ENCODE measurements at regions not wholly inside any gene's neighbourhood (a gene's known extent, or its start where the extent isn't known, plus 50 kb on each side); places are given as distances from the start of the nearest gene placed in this dataset.
A peak's percentile ranks its signal among the peaks of the same experiment; 100 is the strongest.

DNA sequence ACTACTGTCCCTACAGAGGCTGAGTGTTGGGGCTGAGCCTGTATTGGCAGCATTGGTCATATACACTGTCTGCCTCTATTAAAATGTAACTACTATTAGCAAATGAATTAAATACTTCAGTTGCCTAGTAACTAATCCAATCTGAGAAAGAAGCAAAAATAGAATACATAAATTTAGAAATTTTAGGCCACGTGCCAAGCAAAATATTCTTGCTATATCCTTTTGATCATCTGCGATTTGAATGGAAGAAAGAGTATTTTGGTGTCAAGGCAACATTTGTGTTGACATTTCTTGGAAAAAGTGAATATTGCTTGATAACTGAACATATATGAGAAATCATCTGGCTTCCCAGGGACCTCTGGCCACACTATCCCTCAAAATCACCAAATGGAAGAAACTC lies 148.2 kb upstream of the TOPAZ1 start:
- DNase-seq (ENCODE audit: extremely low read depth in 1 of 11, low read depth in 9 of 11, low spot score in 4 of 11): no peak

DNA sequence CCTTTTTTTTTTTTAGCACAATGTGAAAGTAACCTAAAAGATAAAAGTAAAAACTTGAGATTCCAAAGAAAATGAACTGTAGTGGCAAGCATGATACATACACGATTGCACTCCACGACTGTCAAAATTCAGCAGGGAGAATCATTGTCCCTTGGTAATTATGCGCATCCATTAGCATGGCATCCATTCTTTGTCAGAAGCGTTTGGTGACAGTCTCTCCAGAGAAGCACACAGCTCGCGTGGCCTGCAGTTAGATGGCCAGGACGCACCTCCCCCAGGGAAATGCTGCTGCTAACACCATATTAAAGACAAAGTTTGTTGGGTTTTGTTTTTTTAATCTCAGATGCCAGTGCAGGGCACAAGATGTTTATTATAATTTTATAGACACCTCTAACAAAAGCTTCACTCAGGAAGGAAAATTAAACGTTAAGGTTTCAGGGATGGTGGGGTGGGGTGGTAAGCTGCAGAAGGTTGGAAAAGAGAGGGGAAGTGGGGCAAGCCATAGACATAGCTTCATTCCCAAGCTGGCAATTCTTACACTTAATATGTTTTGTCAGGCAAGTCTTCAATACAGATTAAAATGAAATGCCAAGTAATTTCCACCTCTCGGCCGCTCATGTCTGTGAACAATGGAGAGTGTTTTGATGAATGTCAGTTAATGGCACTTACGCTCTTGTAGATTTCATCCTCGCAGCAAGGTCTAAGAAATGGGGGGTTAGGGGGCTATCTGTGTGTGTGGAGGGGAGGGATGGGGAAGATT lies 142.8 kb upstream of the TOPAZ1 start:
- no peak for DNase-seq (ENCODE audit: extremely low read depth in 1 of 11, low read depth in 9 of 11, low spot score in 4 of 11)

DNA sequence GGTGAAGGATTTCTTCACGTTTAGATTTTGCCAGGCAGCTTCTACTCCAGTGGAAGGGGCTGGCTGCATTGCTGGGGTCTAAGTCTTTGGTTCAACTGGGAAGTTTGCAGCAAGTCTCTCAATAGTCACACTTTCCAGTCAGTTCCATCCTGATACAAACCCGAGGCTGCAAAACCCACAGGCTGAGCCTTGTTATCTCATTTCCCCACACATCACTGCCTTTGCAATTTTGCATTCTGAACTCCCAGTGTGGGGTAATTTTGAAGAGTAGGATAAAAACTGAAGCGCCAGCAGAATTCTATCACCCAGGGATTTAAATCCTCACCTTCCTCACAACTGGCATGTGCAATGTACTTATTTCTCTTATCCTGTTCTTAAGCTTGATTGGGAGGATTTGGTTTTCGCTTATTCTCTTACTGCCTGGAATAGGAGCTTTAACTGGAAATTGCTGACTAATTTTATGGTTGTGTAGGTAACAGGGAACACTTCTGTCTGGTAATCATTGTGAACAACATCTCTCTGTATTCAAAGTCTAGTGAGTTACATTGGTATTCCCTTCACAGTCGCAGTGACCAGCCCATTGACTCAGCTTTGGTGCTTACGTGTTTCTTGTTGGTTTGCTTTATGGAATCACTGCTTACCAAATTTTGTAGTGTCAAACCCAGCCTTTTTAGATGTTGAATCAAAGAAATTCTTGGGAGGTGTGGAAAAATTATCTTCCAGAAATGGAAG lies 142.0 kb upstream of the TOPAZ1 start:
- DNase-seq (ENCODE audit: extremely low read depth in 1 of 11, low read depth in 9 of 11, low spot score in 4 of 11): no peak

DNA sequence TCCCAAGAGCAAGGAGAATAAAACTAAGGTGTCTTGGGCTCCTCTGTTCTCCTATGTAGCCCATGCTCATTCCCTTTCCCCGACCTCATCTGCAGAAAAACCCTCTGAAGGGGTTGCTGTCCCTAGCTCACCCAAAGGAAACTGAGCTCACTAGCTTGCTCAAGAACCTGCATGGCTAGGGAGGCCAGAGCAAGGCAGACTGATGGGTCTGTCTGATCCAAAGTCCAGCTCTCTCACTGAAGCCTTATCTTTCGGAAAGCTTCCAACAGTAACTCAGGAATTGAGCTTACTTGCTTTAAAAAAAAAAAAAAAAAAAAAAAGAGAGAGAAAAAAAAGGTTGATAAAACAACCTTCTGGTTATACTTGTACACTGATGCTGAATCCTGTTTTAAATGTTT lies 141.4 kb upstream of the TOPAZ1 start:
- no peak for DNase-seq (ENCODE audit: extremely low read depth in 1 of 11, low read depth in 9 of 11, low spot score in 4 of 11)

DNA sequence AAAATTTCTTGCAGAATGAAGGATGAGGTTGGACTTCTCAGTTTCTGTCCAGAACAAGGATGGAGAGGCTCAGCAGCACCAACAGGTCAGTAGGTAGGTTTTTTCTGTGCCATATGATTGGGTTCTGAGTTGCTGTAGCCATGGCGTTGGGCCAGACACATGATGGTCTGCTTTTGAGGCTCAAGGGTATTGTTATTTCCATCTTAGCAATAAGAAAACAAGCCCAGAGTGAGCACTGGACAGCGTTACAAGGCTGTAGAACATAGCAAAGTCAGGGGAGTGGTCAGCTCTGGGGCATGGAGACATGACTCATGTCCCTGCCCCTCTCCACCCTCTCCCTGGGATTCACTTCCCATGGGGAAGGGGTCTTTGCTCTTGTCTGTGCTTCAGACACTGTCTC lies 137.6 kb upstream of the TOPAZ1 start:
- DNase-seq (ENCODE audit: extremely low read depth in 1 of 11, low read depth in 9 of 11, low spot score in 4 of 11): no peak

DNA sequence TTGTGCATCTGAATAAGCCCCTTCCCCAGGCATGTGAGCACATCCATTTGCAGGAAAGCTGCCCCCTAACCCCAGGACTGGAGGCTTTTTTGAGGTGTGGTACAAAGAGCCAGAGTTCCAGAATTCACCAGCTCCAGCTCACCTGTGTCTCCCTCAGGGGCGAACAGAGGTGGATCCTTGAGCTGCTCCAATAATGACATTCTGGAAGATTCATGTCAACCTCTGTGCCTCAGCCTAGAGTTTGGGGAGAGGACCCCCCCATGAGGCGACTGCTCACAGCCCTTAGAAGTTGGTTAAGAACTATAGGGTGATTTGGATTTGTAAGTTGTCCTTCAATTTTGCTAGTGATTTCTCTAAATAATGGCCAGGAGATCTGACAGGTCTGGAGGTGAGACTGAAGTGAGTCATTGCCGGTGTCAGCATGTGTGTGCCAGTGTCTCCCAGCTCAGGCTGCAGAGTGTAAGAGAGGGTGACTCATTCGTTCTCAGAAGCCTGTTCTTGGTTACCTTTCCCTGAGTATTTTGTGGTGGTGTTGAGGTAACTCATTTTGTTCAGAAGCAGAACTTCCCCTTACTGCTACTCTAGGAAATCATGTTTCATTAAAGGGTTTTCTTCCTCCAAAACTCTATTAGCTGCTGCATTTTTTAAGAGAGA lies 136.9 kb upstream of the TOPAZ1 start:
- DNase-seq (ENCODE audit: extremely low read depth in 1 of 11, low read depth in 9 of 11, low spot score in 4 of 11): no peak

DNA sequence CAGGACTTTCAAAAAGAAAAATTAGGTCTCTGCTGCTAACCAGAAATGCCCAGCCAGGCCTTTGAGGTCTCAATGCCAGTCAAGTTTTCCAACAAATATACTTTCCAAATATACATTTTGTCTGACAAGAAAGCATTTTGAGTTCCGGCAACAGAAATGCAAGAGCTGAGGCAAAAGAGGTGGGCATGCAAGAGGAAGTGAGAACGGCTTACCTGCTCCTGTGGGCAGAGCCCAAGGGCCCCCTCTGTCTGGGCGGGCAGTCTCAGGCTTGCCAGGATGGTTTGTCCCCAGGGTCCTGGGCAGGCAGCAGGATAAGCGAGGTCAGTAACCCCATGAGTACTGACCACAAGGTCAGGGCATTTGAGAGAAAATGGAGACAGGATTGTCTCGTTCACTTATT lies 136.1 kb upstream of the TOPAZ1 start:
- DNase-seq (ENCODE audit: extremely low read depth in 1 of 11, low read depth in 9 of 11, low spot score in 4 of 11): no peak

DNA sequence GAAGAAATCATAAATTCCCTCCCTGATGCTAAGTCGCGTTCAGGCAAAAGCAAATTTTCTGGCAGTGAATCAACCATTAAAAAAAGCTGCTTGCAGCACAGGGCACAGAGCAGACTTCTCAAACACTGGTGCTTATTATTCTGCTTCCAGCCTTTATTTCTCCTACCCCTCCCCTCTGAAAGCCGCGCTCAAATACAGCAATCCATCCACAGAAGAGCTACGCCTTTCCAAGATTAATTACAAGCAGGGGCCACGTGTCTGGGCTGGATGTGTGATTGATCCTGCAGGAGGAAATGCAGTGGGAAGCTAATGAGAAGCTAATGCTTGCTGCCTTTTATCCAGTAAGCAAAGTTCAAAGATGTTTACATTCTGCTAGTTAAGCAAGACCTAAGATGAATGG lies 134.9 kb upstream of the TOPAZ1 start:
- no peak for DNase-seq (ENCODE audit: extremely low read depth in 1 of 11, low read depth in 9 of 11, low spot score in 4 of 11)

DNA sequence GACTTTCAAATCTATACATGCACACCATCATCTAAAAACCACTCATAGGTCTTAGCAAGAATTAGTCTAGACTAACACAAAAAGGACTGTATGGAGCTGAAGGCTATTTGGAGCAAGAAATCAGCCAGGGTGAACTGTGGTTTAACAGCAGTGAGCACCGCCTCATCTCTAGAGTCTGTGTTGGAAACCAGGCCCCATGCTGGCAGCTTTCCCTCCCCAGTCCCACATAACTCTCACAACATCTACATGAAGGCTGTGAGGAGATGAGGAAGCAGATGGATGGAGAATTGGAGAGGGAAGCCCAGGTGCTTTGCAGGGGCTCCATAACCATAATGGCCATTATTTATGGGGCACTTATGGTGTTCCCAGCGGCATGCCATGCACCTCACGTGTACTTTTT lies 133.2 kb upstream of the TOPAZ1 start:
- no peak for DNase-seq (ENCODE audit: extremely low read depth in 1 of 11, low read depth in 9 of 11, low spot score in 4 of 11)

DNA sequence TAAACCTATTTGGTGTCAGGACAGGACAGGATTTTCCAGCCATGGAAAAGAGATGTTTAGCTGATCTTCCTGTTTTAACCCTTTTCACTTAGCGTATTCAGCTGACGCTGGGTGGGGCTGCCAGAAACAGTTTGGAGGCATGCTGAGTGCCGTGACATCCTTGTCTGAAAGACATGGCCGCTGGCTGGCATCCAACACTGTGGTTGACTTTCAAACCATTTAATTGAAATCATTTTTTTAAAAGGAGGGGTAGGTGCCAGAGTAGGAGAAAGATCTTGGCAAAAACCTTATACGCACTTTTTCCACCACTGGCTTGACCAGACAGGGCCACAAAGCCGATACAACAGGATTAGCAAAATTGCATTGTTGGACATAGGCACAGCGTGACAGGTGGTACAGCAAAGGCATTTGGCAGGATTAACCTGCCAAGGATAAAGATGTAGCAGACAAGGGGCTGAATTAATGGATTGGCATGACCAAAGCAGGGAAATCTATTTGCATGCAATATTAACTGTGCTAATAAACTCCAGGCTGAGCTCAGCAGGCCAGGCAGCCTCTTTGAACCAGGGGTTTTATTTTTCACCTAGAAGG lies 131.8 kb upstream of the TOPAZ1 start:
- DNase-seq (ENCODE audit: extremely low read depth in 1 of 11, low read depth in 9 of 11, low spot score in 4 of 11): no peak

DNA sequence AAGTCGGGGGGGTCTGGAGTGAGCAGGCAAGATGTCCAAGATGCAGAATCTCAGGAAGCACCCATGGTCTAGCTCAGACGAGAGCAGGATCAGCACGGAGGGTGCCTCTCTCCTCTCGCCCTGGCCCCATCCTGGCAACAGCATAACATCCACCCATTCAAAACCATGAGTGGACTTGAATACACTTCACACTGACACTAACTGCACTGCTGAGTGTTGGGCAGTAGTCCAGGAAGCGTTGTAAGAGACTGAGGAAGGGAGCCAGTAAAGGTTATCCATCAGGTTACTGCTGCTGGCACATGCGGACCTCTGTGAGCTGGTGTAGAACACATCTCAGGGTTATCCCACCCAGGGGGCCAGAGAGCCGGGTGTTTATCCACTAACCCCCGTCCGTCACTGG lies 131.0 kb upstream of the TOPAZ1 start:
- no peak for DNase-seq (ENCODE audit: extremely low read depth in 1 of 11, low read depth in 9 of 11, low spot score in 4 of 11)

DNA sequence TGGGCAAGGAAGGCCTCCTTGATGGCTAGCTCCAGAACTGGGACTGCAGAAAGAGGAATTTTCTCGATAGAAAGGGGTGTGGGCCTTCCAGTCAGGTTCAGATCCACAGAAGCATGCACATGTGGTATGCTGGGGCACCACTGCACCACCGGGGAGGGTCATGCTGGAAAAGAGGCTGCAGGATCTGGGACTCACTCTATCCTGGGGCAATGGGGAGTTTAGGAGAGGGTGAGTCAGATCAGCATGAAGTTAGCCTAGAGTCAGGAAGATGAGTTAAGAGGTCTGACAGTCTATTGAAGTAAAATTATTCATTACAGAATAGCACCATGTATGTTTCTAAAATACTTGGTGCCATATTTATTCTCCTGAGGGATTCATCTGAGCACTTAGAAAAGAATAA lies 130.2 kb upstream of the TOPAZ1 start:
- DNase-seq (ENCODE audit: extremely low read depth in 1 of 11, low read depth in 9 of 11, low spot score in 4 of 11): no peak

DNA sequence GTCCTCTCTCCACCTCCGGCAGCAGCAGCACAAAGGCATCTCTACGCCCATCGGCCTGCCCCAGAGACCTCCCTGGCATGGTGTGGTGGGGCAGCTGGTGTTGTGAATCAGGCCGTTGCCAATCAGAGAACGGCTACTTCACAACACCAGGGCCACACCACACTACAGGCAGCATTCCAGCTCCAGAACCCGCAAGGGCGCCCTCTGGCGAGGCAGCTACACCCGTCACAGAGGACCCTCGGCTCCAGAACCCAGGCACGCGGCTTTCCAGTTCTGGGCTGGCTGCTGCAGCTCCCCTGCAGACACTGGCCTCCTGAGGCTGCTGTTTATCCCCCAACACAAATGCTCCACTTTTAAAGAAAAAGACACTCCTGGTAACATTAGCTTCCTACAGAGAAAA lies 127.5 kb upstream of the TOPAZ1 start:
- peak in 1 of 11 donors; percentile 13 for DNase-seq (ENCODE audit: extremely low read depth in 1 of 11, low read depth in 9 of 11, low spot score in 4 of 11)

DNA sequence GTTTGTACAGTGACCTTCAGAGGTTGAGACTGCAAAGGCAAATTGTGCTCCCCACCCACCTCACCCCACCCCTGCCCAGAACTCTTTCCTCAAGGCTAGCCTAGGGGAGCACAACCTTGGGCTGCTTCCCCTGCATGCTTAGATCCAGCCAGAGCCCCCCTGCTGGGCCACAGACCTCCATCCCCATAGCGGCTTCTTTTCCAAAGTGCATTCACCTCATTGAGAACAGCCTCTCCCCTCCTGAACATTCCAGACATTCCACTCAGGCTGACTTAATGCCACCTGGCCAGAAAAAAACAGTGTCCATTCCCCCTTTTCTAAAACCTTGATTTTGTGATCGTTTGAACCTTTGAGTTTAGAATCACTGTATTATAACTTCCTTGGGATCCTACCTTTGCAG lies 124.4 kb upstream of the TOPAZ1 start:
- peak in 1 of 11 donors; percentile 14 for DNase-seq (ENCODE audit: extremely low read depth in 1 of 11, low read depth in 9 of 11, low spot score in 4 of 11)

DNA sequence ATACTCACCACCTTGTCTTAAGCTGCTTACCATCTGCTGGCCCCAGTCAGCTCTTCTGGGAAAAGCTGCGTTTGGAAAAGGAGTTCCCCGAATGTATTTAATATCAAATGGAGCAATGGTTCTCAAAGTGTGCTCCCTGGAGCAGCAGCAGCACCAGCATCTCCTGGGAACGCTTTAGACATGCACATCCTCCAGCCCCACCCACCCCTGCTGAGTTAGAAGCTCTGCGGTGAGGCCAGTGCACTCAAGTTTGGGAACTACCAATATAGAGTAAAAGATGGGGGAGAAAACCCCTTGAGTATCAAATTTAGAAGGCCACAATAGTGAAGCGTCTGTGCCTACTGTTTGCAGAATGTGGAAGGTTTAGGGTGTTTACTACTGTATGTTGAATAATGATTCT lies 124.0 kb upstream of the TOPAZ1 start:
- DNase-seq (ENCODE audit: extremely low read depth in 1 of 11, low read depth in 9 of 11, low spot score in 4 of 11): no peak

DNA sequence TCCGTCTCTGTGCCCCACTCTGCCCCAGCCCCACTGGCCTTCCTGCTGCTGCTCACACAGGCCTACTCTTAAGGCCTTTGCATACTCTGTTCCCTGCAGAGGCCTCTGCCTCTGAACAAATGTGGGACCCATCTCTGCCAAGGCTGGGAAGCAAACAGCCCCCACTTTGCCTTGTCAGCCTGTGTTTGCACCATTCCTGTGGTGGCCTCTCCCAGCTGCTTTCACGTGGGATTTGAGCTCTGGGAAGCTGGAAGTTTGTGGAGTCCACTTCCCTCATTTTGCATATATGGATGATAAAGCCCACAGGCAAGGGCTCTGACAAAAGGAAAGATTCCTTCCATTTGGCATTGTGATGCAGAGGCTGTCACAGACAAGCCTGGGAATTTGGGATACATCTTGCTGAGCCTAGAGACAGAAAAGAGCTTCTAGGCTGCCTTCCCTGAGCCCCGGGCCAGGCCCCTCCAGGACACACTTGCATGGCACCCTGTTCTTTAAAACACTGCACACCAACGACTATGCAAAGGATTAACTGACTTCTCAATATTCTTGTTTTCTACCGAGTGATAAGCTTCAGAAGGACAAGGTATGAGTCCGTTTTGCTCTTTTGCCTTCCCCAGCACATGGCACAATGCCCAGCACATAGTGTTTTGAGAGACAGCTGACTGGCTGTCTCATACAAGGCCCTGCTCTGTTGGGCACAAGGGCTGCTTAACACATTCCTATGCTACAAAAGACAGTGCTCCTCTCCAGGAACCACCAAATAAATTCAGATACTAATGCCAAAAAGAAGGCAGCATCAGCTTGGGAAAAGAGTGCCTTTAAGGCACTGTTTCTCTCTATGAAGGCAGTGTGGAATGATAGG lies 120.7 kb upstream of the TOPAZ1 start:
- DNase-seq (ENCODE audit: extremely low read depth in 1 of 11, low read depth in 9 of 11, low spot score in 4 of 11): no peak

DNA sequence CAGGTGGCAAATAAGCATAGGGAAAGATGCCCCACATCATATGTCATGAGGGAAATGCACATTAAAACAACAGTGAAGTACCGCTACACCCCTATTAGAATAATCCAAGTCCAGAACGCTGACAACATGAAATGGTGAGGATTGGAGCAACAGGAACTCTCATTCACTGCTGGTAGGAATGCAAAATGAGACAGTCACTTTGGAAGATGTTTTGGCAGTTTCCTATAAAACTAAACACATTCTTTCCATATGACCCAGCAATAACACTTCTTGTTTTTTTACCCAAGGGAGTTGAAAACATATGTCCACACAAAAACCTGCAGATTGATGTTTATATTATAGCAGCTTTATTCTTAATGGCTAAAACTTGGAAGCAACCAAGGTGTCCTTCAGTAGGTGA lies 116.4 kb upstream of the TOPAZ1 start:
- DNase-seq (ENCODE audit: extremely low read depth in 1 of 11, low read depth in 9 of 11, low spot score in 4 of 11): no peak

DNA sequence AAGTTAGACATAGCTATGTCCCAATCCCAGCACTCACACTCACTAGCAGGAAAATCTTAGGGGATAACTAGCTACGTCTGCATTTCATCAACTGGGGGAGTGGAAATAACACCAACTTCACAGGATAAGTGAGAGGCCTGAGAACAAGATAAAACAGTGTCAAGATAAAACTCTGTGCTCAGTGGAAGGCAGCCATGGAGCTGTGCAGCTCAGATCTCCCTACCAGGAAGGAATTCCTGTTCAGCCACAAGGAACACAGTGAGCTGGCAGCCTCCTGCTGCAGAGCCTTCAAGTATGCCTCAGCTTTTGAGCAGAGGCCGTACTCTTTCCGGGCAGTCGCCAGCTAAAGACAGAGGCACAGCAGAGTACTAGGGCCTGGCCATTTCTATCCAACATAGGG lies 115.8 kb upstream of the TOPAZ1 start:
- no peak for DNase-seq (ENCODE audit: extremely low read depth in 1 of 11, low read depth in 9 of 11, low spot score in 4 of 11)

Measured in renal cortex interstitium (tissue), 11 donors.